IPS DF 19.7 (cell line): ENCODE measurements at regions not wholly inside any gene's neighbourhood (a gene's known extent, or its start where the extent isn't known, plus 50 kb on each side); places are given as distances from the start of the nearest gene placed in this dataset.

Experiments
- DNase-seq: peaks from one replicate; pipeline ENCODE4 v3.0.0-alpha.2; 2013; ENCODE audit warnings: low read depth, low spot score

GRCh38 chr11:104433751-104434150 is 269.8 kb upstream of the PDGFD start:
- DNase-seq = no peak

DNA sequence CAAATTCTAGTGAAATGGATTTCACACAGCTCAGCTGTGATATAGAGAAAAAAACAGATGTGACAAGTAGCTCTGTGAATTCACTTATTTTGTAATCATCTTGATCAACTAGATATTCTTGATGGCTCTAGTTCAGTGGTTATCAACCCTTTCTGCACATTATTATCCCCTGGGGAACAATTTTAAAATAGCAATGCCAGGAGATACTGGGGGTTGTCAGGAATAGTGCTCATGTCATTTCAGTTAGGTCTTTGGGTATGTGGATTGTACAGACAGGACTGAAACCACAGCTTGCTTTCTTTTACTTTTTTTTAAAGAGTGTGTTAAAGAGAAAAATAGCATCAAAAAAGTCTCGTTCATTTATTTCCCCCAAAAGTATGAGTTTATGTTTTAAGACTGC is 269.0 kb upstream of the PDGFD start:
- DNase-seq = no peak

- no peak for DNase-seq
Observed at GRCh38 chr11:104432526-104432925, 268.6 kb upstream of the PDGFD start.

- no peak for DNase-seq
Observed at GRCh38 chr11:104422324-104422944, 258.5 kb upstream of the PDGFD start.

GRCh38 chr11:104410336-104410735 is 246.4 kb upstream of the PDGFD start:
- DNase-seq = no peak

DNA sequence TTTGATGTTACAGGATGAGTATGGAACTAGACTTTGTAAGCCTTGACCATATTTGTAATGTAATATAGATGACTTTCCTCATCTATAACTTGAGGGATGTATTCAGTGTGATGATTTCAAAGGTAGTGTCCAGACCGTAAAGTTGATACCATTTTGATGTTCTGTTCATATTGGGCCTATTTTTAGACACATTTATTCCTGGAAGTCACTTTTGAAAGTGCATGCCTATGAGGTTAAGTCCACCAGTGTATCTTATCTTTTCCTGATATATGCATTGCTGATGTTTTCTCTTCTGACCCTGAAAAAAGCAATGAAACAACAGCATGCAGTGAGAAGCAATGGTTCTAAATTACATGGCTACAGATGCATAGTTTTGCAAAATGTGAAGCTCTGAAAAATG is 244.7 kb upstream of the PDGFD start:
- DNase-seq = no peak

DNA sequence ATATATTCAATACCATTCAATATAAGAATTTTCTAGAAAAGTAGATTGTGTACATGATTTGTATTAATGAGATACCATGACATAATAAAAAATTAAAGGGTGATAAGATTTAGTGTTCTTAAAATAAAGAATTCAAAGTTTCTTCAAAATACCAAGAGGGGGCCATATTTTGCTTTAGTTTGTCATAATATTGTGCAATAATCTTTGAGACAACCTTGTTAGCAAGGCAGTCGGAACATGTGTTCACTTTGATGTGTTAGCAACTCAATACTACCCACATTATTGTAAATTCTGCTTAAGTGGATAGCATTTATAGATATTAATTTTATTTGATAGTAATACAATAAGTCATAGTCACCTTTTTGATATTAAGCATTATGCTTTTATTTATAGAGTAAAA is 241.3 kb upstream of the PDGFD start:
- DNase-seq = no peak

GRCh38 chr11:104404231-104405175 is 240.6 kb upstream of the PDGFD start:
- no peak for DNase-seq

GRCh38 chr11:104402812-104403521 is 239.0 kb upstream of the PDGFD start:
- DNase-seq = peak; percentile 86

- DNase-seq = no peak
Observed at GRCh38 chr11:104394508-104394907, 230.6 kb upstream of the PDGFD start.

DNA sequence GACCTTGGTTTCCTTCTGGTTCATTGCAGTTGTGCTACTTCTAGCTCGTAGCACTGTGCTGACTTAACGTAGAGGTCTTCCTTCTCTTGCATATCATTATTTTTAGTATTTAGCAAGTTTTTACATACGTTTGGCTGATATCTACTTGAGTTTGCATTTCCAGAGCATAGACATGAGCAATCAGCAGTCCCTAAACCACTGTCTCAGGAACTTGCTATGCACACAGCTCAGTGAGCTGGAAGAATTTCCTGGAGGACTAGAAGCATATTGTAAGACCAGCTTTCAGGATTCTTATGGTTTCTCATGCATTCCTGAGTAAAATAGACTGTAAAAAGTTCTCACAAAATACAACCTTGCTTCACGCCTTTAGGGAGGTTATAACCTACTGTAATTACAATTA is 226.7 kb upstream of the PDGFD start:
- DNase-seq = no peak

DNA sequence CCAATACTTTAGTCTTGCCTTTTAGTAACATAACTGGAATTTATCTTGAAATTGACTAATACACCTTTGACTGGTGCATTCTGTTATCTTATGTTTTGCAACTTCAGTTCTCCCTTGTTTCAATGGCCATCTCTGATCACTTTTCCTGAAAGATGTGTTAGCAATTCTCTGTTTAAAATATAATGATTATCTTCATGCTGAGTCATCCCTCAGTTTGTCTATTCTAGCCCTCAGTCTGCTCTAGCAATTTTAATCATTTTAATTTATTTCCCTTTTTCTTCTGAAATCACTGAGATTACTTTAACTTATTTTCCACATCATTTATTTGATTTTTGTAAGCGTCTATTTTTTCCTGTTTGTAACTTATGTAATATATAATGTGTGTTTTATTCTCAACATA is 221.9 kb upstream of the PDGFD start:
- no peak for DNase-seq

DNA sequence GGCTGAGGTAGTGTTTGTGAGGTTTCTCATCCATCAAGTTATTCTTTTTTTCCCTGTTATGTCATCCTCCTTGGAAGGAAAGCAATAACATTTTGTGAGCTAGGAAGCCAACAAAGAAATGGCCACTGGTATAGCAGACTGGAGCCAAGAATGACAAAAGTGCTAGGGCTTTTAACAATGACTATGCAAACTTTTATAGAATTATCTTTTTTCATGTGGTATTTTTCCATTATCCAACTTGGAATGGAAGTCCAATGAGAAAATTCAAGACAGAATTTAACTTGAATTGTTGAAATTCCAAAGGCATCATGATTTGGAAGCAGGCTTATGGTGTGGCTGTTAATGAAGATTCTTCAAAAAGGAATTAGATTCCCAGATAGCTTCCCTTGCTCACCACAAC is 216.4 kb upstream of the PDGFD start:
- no peak for DNase-seq

- no peak for DNase-seq
Observed at GRCh38 chr11:104372111-104372510, 208.2 kb upstream of the PDGFD start.

DNA sequence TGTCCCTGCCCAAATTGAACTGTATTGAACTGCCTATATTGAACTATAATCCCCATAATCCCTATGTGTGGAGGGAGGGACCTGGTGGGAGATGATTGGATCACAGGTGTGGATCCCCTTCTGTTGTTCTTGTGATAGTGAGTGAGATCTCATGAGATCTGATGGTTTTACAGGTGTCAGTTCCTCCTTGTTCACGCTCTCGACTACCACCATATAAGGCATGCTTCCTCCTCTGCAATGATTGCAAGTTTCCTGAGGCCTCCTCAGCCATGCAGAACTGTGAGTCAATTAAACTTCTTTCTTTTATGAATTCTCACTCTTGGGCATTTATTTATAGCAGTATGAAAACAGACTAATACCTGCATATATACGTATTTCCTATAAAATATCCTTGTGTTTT is 206.5 kb upstream of the PDGFD start:
- no peak for DNase-seq

GRCh38 chr11:104369761-104370160 is 205.8 kb upstream of the PDGFD start:
- DNase-seq = no peak

DNA sequence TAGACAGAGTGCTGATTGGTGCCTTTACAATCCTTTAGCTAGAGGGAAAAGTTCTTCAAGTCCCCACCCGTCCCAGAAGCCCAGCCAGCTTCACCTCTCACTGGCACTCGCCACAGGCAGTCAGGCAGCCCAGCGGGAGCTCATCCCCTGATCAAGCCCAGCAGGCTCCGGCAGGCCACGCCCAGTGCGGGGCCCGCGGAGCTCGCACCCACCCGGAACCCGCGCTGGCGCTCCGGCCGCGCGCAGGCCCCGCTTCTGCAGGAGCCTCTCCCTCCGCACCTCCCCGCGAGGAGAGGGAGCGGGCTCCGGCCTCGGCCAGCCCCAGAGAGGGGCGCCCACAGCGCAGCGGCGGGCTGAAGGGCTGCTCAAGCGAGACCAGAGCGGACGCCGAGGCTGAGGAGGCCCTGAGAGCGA is 202.4 kb upstream of the PDGFD start:
- DNase-seq = no peak

- no peak for DNase-seq
Observed at GRCh38 chr11:104365676-104366075, 201.7 kb upstream of the PDGFD start.

GRCh38 chr11:104361975-104362374 is 198.0 kb upstream of the PDGFD start:
- no peak for DNase-seq

DNA sequence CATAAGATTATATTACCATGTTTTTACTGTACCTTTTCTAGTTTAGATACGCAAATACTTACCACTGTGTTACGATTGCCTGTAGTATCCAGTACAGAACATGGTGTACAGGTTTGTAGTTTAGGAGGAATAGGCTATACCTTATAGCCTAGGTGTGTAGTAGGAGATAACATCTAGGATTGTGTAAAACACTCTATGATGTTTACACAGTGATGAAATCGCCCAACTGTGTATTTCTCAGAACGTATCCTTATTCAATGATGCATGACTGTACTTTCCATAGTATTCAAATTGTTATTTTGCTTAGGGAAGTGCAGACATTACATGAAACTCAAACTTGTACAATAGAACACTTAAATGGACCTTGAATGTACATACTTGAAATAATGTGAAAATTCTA is 188.1 kb upstream of the PDGFD start:
- DNase-seq = no peak

DNA sequence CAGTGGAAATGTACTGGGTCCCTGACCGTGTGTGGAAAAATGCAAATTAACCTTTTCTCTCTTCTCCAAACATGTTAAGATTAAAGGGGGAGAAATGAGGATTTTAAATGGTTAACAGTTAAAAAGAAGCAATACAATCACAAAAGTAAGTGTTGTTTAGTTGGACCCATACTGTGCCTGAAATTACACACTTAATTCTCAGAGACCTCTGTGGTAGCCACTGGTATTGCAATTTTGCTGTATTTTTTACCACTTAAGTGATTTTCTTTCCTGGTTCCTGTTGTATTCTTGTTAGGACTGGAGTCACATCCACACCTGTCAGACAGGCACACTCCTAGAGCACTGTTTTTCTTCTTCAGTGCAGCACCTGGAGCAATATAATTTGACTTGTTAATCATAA is 179.6 kb upstream of the PDGFD start:
- DNase-seq = no peak

GRCh38 chr11:104340590-104340989 is 176.6 kb upstream of the PDGFD start:
- no peak for DNase-seq
